CD4-positive, CD25-positive, alpha-beta regulatory T cell (primary cell): ENCODE measurements at regions not wholly inside any gene's neighbourhood (a gene's known extent, or its start where the extent isn't known, plus 50 kb on each side); places are given as distances from the start of the nearest gene placed in this dataset.
A peak's percentile ranks its signal among the peaks of the same experiment; 100 is the strongest.
"Not testable (repeated sequence)": the region's sequence is repeated elsewhere in the genome, so short reads cannot be mapped to it uniquely, and the experiment has no call there.

Source experiments
- ATAC-seq, 2 donors: fragments of 150-1000 bp; cut with Tn5 transposase; one replicate each; pipeline ENCODE4 v1.10.0; 2021; ENCODE audit warnings: low read depth in 2 of 2, moderate number of reproducible peaks in 2 of 2, moderate library complexity in 1 of 2
- DNase-seq, 3 donors: peaks; one replicate each; pipeline versions ENCODE4 v3.0.0 to v3.0.0-alpha.2; 2012 to 2022; ENCODE audit warnings: mixed read lengths in 1 of 3
- H3K27ac ChIP-seq: one replicate; pipeline ENCODE4 v1.7.0; 2013; ENCODE audit warnings: mild to moderate bottlenecking, low read length; ENCODE audit not compliant: insufficient read depth, poor library complexity, severe bottlenecking
- H3K27me3 ChIP-seq: one replicate; pipeline ENCODE4 v1.7.0; 2013; ENCODE audit warnings: low read length; ENCODE audit not compliant: control insufficient read depth, insufficient read depth
- H3K36me3 ChIP-seq: one replicate; pipeline ENCODE4 v1.7.0; 2013; ENCODE audit warnings: mild to moderate bottlenecking, low read length, moderate library complexity; ENCODE audit not compliant: control insufficient read depth, insufficient read depth
- H3K4me1 ChIP-seq: 2 replicates; pipeline ENCODE4 v1.7.0; 2013; ENCODE audit warnings: mild to moderate bottlenecking, low read length; ENCODE audit not compliant: insufficient read depth, control insufficient read depth, poor library complexity, severe bottlenecking
- H3K4me3 ChIP-seq: one replicate; pipeline ENCODE4 v1.7.0; 2013; ENCODE audit warnings: low read depth, mild to moderate bottlenecking, low read length, moderate library complexity
- H3K9me3 ChIP-seq, 2 experiments: 1 replicate in 1 of 2; 2 replicates in 1 of 2; pipeline ENCODE4 v1.7.0; 2013; ENCODE audit warnings: low read length in 2 of 2, mild to moderate bottlenecking in 1 of 2, moderate library complexity in 1 of 2; ENCODE audit not compliant: control insufficient read depth in 2 of 2
- H3K27ac Mint-ChIP-seq, 3 donors: one replicate each; pipeline ENCODE4 v1.8.0; 2020 to 2022; ENCODE audit warnings: mild to moderate bottlenecking in 3 of 3, mixed read lengths in 3 of 3, moderate library complexity in 2 of 3
- H3K27me3 Mint-ChIP-seq: one replicate; pipeline ENCODE4 v1.8.0; 2022; ENCODE audit warnings: mild to moderate bottlenecking, mixed read lengths
- H3K36me3 Mint-ChIP-seq: one replicate; pipeline ENCODE4 v1.8.0; 2020; ENCODE audit warnings: mixed read lengths
- H3K4me1 Mint-ChIP-seq, 4 donors: one replicate each; pipeline ENCODE4 v1.8.0; 2020 to 2022; ENCODE audit warnings: mixed read lengths in 4 of 4, mild to moderate bottlenecking in 1 of 4
- H3K4me3 Mint-ChIP-seq, 4 donors: one replicate each; pipeline ENCODE4 v1.8.0; 2020 to 2022; ENCODE audit warnings: mild to moderate bottlenecking in 4 of 4, mixed read lengths in 4 of 4, moderate library complexity in 3 of 4
- H3K9me3 Mint-ChIP-seq, 7 donors: one replicate each; pipeline ENCODE4 v1.8.0; 2020 to 2022; ENCODE audit warnings: mixed read lengths in 7 of 7, mild to moderate bottlenecking in 3 of 7, moderate library complexity in 2 of 7

DNA sequence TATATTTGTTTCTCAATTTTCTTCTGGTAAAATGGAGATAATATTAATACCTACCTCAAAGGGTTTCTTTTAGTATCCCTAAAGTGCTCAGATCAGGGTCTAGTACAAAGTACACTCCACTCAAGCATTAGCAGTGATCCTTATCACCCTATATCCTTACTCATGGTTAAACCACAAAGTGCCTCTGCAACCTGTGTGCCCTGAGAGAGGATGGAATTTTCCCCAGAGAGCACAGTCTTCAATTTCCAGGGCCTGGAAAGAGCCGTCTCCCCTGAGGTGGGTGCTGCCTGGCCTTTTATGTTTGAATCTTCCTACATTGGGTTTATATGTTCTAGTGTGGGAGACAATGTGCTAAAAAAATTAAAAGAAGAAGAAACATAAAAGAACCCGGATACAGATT, 183.1 kb upstream of the FBXO33 start:
- peak overlapping the region in 1 of 4 donors; percentile 58 for H3K4me3 Mint-ChIP-seq
- Histone ChIP-seq H3K27ac (no peak overlapping the region), H3K27me3 (no peaks in the 10 kb centered on the region), H3K4me3 (no peak overlapping the region), H3K9me3 (peaks cover 0 to 6% of the 10 kb centered on the region in 2 experiments), H3K4me1 (no peaks in the 10 kb centered on the region), H3K36me3 (no peaks in the 10 kb centered on the region)
- H3K9me3 Mint-ChIP-seq: peaks cover 3 to 34% (median 14%) of the 10 kb centered on the region in 7 donors
- H3K36me3 Mint-ChIP-seq: peaks cover 4% of the 10 kb centered on the region
- DNase-seq (no peak), ATAC-seq (no peak)
- peaks cover 0 to 5% (median 0%) of the 10 kb centered on the region in 4 donors for H3K4me1 Mint-ChIP-seq
- no peaks in the 10 kb centered on the region for H3K27me3 Mint-ChIP-seq
- no peak overlapping the region for H3K27ac Mint-ChIP-seq

DNA sequence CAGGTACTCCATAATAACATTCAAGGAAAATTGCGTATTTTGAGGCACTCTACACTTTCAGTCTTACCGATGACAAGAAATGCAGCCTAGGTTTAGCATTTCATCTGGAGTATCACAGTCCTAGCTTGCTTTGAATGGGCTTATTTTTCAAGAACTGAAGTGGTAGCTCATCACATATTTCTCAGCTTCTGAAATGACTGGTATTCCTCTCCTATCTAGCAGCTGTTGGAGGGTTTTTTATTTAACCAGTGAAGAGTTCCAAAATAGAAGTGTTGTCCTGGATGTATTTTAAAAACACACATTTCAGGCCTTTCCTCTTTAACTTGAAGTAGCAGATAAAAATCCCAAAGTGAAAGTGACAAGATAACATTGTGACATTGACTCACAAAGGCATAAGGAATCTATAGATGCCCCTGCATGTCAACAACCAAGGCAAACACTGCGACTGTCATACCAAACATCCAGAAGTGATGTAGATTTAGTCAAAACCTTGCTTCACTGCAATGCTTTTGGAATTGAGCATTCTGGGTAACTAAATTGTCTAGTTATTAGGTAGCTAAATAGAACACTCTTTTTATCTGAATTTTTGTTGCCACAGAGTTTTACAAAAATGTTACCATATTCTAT, 182.2 kb upstream of the FBXO33 start:
- Histone ChIP-seq H3K27me3 (no peaks in the 10 kb centered on the region), H3K27ac (no peak overlapping the region), H3K36me3 (no peaks in the 10 kb centered on the region), H3K4me1 (no peaks in the 10 kb centered on the region), H3K9me3 (no peaks in the 10 kb centered on the region), H3K4me3 (no peak overlapping the region)
- ATAC-seq (no peak), DNase-seq (no peak)
- H3K36me3 Mint-ChIP-seq: peaks cover 4% of the 10 kb centered on the region
- no peak overlapping the region for H3K27ac Mint-ChIP-seq
- H3K4me1 Mint-ChIP-seq: peaks cover 0 to 5% (median 0%) of the 10 kb centered on the region in 4 donors
- no peaks in the 10 kb centered on the region for H3K27me3 Mint-ChIP-seq
- peaks cover 3 to 34% (median 9%) of the 10 kb centered on the region in 7 donors for H3K9me3 Mint-ChIP-seq
- H3K4me3 Mint-ChIP-seq: no peak overlapping the region

DNA sequence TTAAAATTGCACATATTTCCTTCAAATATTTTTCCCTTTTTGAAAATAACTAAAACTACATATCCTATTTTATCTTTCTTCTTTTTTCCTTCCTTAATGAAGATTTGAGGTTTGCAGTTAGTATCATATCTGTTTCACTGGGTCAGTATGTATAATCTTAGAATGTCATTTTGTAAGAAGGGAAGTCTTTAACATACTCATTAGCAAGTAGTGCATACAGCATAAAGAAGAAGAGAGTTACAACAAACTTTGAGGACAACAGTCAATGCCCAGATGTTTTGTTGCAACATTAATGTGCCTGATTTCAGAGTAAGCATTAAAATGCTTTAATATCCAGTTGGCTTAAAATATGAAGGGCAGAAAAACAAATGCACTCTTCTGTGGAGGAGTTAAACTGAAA, 176.9 kb upstream of the FBXO33 start:
- Mint-ChIP-seq H3K4me3 (no peak overlapping the region), H3K27me3 (no peaks in the 10 kb centered on the region), H3K9me3 (peaks cover 2 to 43% (median 18%) of the 10 kb centered on the region in 7 donors), H3K36me3 (peaks cover 4% of the 10 kb centered on the region), H3K4me1 (peaks cover 0 to 9% (median 0%) of the 10 kb centered on the region in 4 donors), H3K27ac (no peak overlapping the region)
- no peaks in the 10 kb centered on the region for H3K4me1 ChIP-seq
- DNase-seq: no peak
- peaks cover 5 to 7% of the 10 kb centered on the region in 2 experiments for H3K9me3 ChIP-seq
- H3K4me3 ChIP-seq: no peak overlapping the region
- no peak for ATAC-seq
- H3K36me3 ChIP-seq: no peaks in the 10 kb centered on the region
- H3K27me3 ChIP-seq: no peaks in the 10 kb centered on the region
- no peak overlapping the region for H3K27ac ChIP-seq

DNA sequence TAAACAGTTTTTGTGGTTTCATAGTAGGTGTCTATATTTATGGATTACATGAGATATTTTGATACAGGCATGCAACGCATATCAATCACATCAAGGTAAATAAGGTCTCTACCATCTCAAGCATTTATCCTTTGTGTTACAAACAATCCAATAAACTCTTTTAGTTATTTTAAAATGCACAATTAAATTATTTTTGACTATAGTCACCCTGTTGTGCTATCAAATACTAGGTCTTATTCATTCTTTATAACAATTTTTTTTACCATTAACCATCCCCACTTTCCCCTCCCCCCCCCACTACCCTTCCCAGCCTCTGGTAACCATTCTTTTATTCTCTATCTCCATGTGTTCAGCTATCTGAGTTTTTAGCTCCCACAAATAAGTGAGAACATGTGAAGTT, 175.7 kb upstream of the FBXO33 start:
- Mint-ChIP-seq H3K27ac (no peak overlapping the region), H3K27me3 (no peaks in the 10 kb centered on the region), H3K9me3 (peaks cover 2 to 50% (median 20%) of the 10 kb centered on the region in 7 donors), H3K4me1 (peaks cover 0 to 11% (median 0%) of the 10 kb centered on the region in 4 donors), H3K36me3 (peaks cover 4% of the 10 kb centered on the region), H3K4me3 (no peak overlapping the region)
- Histone ChIP-seq H3K4me1 (no peaks in the 10 kb centered on the region), H3K9me3 (peaks cover 5 to 7% of the 10 kb centered on the region in 2 experiments), H3K4me3 (no peak overlapping the region), H3K27ac (no peak overlapping the region), H3K27me3 (no peaks in the 10 kb centered on the region), H3K36me3 (no peaks in the 10 kb centered on the region)
- DNase-seq (no peak), ATAC-seq (no peak)

DNA sequence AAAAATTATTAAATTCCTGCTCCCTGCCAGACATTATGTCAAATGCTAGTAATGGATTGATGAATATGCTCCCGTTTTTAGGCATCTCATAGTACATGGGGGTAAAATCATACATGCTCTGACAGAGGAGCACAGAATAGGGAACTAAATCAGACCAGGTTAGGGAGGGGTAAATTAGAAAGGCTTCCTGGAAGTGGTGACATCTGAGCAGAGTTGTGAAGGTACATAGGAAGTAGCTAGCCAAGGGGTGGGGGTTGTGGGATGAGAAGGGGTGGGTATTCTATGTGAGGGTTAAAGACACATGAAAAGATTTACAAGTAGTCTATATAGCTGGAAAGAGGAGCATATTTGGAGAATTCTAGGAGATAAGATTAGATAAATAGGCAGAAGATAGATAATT, 171.7 kb upstream of the FBXO33 start:
- peaks cover 10 to 15% of the 10 kb centered on the region in 2 experiments for H3K9me3 ChIP-seq
- H3K27ac Mint-ChIP-seq: no peak overlapping the region
- peaks cover 0 to 11% (median 0%) of the 10 kb centered on the region in 4 donors for H3K4me1 Mint-ChIP-seq
- DNase-seq: peak in 1 of 3 donors; percentile 17
- H3K4me3 Mint-ChIP-seq: peak overlapping the region in 3 of 4 donors; percentile 23 to 60 (median 41)
- no peaks in the 10 kb centered on the region for H3K27me3 ChIP-seq
- ATAC-seq: no peak
- H3K36me3 ChIP-seq: no peaks in the 10 kb centered on the region
- H3K27me3 Mint-ChIP-seq: no peaks in the 10 kb centered on the region
- peaks cover 4 to 61% (median 28%) of the 10 kb centered on the region in 7 donors for H3K9me3 Mint-ChIP-seq
- H3K4me1 ChIP-seq: no peaks in the 10 kb centered on the region
- H3K27ac ChIP-seq: no peak overlapping the region
- H3K36me3 Mint-ChIP-seq: no peaks in the 10 kb centered on the region
- H3K4me3 ChIP-seq: no peak overlapping the region

DNA sequence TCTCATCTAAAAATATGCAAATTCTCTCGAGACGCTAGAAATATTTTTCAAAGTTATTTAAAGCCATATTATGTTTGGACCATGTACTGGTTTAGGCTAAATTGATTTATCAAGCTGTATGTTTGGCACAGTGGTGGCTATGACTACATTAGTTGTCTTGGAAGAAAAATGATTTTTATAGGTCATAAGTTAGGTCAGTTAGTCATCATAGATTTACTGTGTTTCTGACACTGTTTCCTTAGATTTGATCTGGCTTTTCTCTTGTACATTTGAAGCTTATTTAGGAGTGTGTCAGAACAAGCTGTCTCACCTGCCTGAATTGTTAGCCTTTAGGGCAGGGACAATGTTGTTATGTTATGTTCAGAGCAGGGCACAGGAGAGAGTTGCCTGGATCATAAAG, 161.1 kb upstream of the FBXO33 start:
- Mint-ChIP-seq H3K4me3 (no peak overlapping the region), H3K9me3 (peaks cover 0 to 60% (median 16%) of the 10 kb centered on the region in 7 donors), H3K27ac (no peak overlapping the region), H3K27me3 (no peaks in the 10 kb centered on the region), H3K36me3 (peaks cover 4% of the 10 kb centered on the region), H3K4me1 (no peaks in the 10 kb centered on the region)
- no peaks in the 10 kb centered on the region for H3K4me1 ChIP-seq
- ATAC-seq: no peak
- no peak for DNase-seq
- no peak overlapping the region for H3K27ac ChIP-seq
- no peak overlapping the region for H3K4me3 ChIP-seq
- no peaks in the 10 kb centered on the region for H3K36me3 ChIP-seq
- H3K9me3 ChIP-seq: peaks cover 2 to 6% of the 10 kb centered on the region in 2 experiments
- H3K27me3 ChIP-seq: no peaks in the 10 kb centered on the region

DNA sequence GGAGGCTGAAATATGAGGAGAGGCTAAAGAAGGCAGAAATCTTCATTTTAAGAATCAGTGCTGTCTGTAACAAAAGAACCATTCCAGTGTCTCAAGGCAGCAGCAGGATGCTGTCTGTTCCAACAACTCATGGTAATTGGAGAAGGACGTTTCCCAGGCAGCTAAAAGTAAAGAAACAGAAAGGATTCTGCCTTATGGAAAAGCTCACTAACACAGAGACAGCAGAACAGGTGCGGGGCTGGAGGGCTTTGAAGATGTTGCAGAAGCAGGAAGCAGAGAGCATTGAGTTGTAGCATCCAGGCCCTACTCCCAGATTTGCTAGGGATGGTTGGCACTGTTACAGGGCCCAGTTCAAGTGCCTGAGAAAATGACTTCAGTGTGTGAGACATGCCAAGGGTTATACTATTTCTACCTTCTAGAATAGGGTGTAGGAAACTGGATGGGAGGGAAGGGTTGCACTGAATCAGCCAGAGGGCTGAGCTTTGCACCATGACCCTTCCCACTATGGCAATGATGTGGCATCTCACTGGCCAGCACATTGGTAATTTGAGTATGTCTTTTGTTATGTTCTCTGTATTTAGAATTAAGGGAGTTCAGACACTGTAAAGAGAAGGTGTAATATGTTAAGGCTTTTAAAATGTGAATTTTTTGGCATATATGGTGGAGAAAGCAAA, 160.0 kb upstream of the FBXO33 start:
- Histone ChIP-seq H3K9me3 (peaks cover 0 to 6% of the 10 kb centered on the region in 2 experiments), H3K4me1 (no peaks in the 10 kb centered on the region)
- no peak overlapping the region for H3K27ac Mint-ChIP-seq

DNA sequence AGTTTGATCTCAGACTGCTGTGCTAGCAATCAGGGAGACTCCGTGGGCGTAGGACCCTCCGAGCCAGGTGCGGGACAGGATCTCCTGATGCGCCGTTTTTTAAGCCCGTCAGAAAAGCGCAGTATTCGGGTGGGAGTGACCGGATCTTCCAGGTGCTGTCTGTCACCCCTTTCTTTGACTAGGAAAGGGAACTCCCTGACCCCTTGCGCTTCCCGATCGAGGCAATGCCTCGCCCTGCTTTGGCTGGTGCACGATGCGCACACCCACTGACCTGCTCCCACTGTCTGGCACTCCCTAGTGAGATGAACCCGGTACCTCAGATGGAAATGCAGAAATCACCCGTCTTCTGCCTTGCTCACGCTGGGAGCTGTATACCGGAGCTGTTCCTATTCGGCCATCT, 157.6 kb upstream of the FBXO33 start:
- H3K4me3 ChIP-seq, H3K36me3 Mint-ChIP-seq, H3K4me3 Mint-ChIP-seq, H3K27me3 ChIP-seq, ATAC-seq, H3K4me1 Mint-ChIP-seq, DNase-seq, H3K27me3 Mint-ChIP-seq, H3K4me1 ChIP-seq, H3K27ac Mint-ChIP-seq, H3K27ac ChIP-seq, H3K36me3 ChIP-seq, H3K9me3 ChIP-seq: not testable (repeated sequence)
- H3K9me3 Mint-ChIP-seq: peaks cover 0 to 44% (median 11%) of the 10 kb centered on the region in 7 donors

More for the DNA sequence above, 160.0 kb upstream of the FBXO33 start:
- no peaks in the 10 kb centered on the region for H3K36me3 ChIP-seq
- ATAC-seq (no peak), DNase-seq (no peak)
- H3K27me3 ChIP-seq: no peaks in the 10 kb centered on the region
- H3K4me3 ChIP-seq: no peak overlapping the region
- H3K27me3 Mint-ChIP-seq: no peaks in the 10 kb centered on the region
- peaks cover 4% of the 10 kb centered on the region for H3K36me3 Mint-ChIP-seq
- H3K4me3 Mint-ChIP-seq: no peak overlapping the region
- H3K9me3 Mint-ChIP-seq: peaks cover 0 to 57% (median 16%) of the 10 kb centered on the region in 7 donors
- no peak overlapping the region for H3K27ac ChIP-seq
- no peaks in the 10 kb centered on the region for H3K4me1 Mint-ChIP-seq
